ENCODE measurements at regions not wholly inside any gene's neighbourhood (a gene's known extent, or its start where the extent isn't known, plus 50 kb on each side); places are given as distances from the start of the nearest gene placed in this dataset.

DNA sequence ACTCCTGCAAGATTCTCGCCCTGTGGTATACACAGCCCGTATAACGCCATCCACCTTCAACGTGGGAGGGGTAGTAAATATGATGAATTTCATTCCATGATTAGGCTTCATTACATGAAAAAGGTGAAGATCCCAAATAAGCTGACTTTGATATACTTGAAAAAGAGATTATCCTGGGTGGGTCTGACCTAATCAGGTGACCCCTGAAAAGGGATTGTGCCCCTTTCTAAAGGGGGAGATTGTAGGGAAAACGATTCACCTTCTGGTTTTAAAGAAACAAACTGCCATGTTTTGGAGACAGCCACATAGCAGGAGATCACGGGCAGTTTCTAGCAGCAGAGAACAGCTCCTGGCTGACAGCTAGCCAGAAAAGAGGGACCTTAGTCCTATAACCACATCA, 155.1 kb upstream of the SMLR1 start:
- Histone ChIP-seq H2AFZ (ENCODE audit: low read depth, low read length) (no peak overlapping the region), H3K27me3 (ENCODE audit: low read depth, low read length) (no peaks in the 10 kb centered on the region), H3K9ac (ENCODE audit: low read length) (no peak overlapping the region), H3K9me3 (ENCODE audit: insufficient read depth, low read length) (no peaks in the 10 kb centered on the region), H4K20me1 (ENCODE audit: insufficient read depth, low read length) (no peaks in the 10 kb centered on the region), H3K79me2 (ENCODE audit: low read length) (no peaks in the 10 kb centered on the region), H3K36me3 (replicated peaks; ENCODE audit: low read depth, low read length) (no peaks in the 10 kb centered on the region), H3K4me1 (ENCODE audit: low read length) (no peaks in the 10 kb centered on the region), H3K4me3 (ENCODE audit: low read length) (no peak overlapping the region), H3K4me2 (ENCODE audit: low read length) (no peak overlapping the region), H3K27ac (ENCODE audit: low read length) (no peak overlapping the region)
- no peak for TF ChIP-seq EZH2phosphoT487 (IDR thresholded peaks at IDR 0.05; ENCODE audit: low read depth)
- TF ChIP-seq, protein P1, sequence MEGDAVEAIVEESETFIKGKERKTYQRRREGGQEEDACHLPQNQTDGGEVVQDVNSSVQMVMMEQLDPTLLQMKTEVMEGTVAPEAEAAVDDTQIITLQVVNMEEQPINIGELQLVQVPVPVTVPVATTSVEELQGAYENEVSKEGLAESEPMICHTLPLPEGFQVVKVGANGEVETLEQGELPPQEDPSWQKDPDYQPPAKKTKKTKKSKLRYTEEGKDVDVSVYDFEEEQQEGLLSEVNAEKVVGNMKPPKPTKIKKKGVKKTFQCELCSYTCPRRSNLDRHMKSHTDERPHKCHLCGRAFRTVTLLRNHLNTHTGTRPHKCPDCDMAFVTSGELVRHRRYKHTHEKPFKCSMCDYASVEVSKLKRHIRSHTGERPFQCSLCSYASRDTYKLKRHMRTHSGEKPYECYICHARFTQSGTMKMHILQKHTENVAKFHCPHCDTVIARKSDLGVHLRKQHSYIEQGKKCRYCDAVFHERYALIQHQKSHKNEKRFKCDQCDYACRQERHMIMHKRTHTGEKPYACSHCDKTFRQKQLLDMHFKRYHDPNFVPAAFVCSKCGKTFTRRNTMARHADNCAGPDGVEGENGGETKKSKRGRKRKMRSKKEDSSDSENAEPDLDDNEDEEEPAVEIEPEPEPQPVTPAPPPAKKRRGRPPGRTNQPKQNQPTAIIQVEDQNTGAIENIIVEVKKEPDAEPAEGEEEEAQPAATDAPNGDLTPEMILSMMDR (IDR thresholded peaks at IDR 0.05; ENCODE audit: low read depth, low read length), result no peak

GRCh38 chr6:130674604-130675003, 152.6 kb upstream of the SMLR1 start:
- Histone ChIP-seq H3K27ac (ENCODE audit: low read length) (no peak overlapping the region), H3K79me2 (ENCODE audit: low read length) (no peaks in the 10 kb centered on the region), H3K27me3 (ENCODE audit: low read depth, low read length) (no peaks in the 10 kb centered on the region), H2AFZ (ENCODE audit: low read depth, low read length) (no peak overlapping the region), H3K9ac (ENCODE audit: low read length) (no peak overlapping the region), H3K9me3 (ENCODE audit: insufficient read depth, low read length) (no peaks in the 10 kb centered on the region), H4K20me1 (ENCODE audit: insufficient read depth, low read length) (no peaks in the 10 kb centered on the region), H3K4me1 (ENCODE audit: low read length) (no peaks in the 10 kb centered on the region), H3K4me2 (ENCODE audit: low read length) (no peak overlapping the region), H3K4me3 (ENCODE audit: low read length) (no peak overlapping the region), H3K36me3 (replicated peaks; ENCODE audit: low read depth, low read length) (no peaks in the 10 kb centered on the region)
- TF ChIP-seq, protein P1 (IDR thresholded peaks at IDR 0.05; ENCODE audit: low read depth, low read length), result no peak
- TF ChIP-seq EZH2phosphoT487 (IDR thresholded peaks at IDR 0.05; ENCODE audit: low read depth), result no peak

GRCh38 chr6:130675072-130675471, 152.1 kb upstream of the SMLR1 start:
- no peak overlapping the region for H3K4me3 ChIP-seq (ENCODE audit: low read length)
- no peaks in the 10 kb centered on the region for H3K79me2 ChIP-seq (ENCODE audit: low read length)
- no peaks in the 10 kb centered on the region for H3K4me1 ChIP-seq (ENCODE audit: low read length)
- TF ChIP-seq, protein P1 (IDR thresholded peaks at IDR 0.05; ENCODE audit: low read depth, low read length), result no peak
- TF ChIP-seq EZH2phosphoT487 (IDR thresholded peaks at IDR 0.05; ENCODE audit: low read depth), result no peak
- H3K9ac ChIP-seq (ENCODE audit: low read length), result no peak overlapping the region
- H3K27me3 ChIP-seq (ENCODE audit: low read depth, low read length), result no peaks in the 10 kb centered on the region
- H4K20me1 ChIP-seq (ENCODE audit: insufficient read depth, low read length), result no peaks in the 10 kb centered on the region
- H3K36me3 ChIP-seq (replicated peaks; ENCODE audit: low read depth, low read length), result no peaks in the 10 kb centered on the region
- H2AFZ ChIP-seq (ENCODE audit: low read depth, low read length), result no peak overlapping the region
- no peak overlapping the region for H3K4me2 ChIP-seq (ENCODE audit: low read length)
- no peak overlapping the region for H3K27ac ChIP-seq (ENCODE audit: low read length)
- H3K9me3 ChIP-seq (ENCODE audit: insufficient read depth, low read length), result no peaks in the 10 kb centered on the region

GRCh38 chr6:130676077-130676772, 151.0 kb upstream of the SMLR1 start:
- Histone ChIP-seq H3K4me1 (ENCODE audit: low read length) (no peaks in the 10 kb centered on the region), H3K9ac (ENCODE audit: low read length) (no peak overlapping the region), H2AFZ (ENCODE audit: low read depth, low read length) (no peak overlapping the region), H3K36me3 (replicated peaks; ENCODE audit: low read depth, low read length) (no peaks in the 10 kb centered on the region), H4K20me1 (ENCODE audit: insufficient read depth, low read length) (no peaks in the 10 kb centered on the region), H3K4me2 (ENCODE audit: low read length) (no peak overlapping the region), H3K4me3 (ENCODE audit: low read length) (no peak overlapping the region), H3K27me3 (ENCODE audit: low read depth, low read length) (no peaks in the 10 kb centered on the region), H3K79me2 (ENCODE audit: low read length) (no peaks in the 10 kb centered on the region), H3K9me3 (ENCODE audit: insufficient read depth, low read length) (no peaks in the 10 kb centered on the region), H3K27ac (ENCODE audit: low read length) (no peak overlapping the region)
- TF ChIP-seq EZH2phosphoT487 (IDR thresholded peaks at IDR 0.05; ENCODE audit: low read depth), result no peak
- TF ChIP-seq, protein P1 (IDR thresholded peaks at IDR 0.05; ENCODE audit: low read depth, low read length), result no peak

Measured in OCI-LY3 (cell line).